ENCODE measurements at regions not wholly inside any gene's neighbourhood (a gene's known extent, or its start where the extent isn't known, plus 50 kb on each side); places are given as distances from the start of the nearest gene placed in this dataset.

DNA sequence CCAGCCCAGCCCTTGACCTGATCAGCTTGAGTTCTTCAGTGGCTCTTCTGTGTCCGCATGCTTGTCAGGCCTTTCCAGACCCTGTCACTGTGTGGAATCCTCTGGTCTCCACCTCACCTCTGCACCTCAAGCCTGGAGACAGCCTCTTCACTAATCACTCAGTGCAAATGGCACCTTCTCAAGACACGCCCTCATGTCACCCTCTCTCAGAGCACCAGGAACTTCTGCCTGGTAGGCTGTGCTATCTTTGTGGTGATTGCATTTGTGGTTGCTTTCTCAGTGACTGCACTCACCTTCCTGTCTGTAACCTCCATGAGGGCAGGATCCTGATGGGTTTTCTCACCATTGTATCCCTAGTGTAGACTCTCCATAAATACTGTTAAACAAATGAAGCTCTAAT is 435.2 kb upstream of the CDH4 start:
- DNase-seq (ENCODE audit: low read depth) = no peak

DNA sequence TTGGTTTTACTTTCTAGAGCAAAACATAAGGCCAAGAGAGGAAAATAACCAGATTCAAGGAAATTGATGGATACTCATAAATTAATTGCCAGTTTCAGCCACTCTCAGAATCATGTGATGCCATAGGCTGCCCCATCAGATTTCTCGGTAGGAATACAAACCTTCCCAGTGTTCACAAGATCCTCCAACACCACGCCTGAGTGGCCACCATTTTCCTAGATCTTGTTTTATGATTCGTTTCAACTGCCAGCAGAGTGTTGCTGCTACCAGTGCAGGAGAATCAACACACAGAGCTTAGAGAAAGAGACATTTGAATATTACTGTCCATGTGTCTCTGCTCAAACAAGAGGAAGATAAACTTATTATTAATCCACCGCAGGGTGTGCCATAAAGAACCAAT is 434.2 kb upstream of the CDH4 start:
- DNase-seq (ENCODE audit: low read depth) = no peak

DNA sequence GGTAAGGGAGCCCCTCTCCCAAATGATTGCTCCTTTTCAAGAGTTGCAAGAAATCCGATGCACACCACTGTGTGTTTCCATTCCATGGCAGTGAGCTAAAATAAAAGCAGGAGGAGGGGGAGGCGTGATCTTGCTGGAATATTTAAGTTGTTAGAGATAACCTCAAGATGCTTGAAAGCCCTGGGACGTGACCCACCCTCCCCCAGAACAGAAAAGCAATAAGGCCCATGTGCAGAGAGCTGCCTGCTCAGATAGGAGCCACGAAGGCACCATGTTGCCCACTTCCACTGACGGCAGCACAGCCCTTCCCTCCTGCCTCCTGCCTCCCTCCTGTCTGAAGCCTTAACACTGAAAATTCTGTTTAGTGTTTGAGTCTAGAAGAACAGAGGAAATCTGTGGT is 432.6 kb upstream of the CDH4 start:
- DNase-seq (ENCODE audit: low read depth) = no peak

DNA sequence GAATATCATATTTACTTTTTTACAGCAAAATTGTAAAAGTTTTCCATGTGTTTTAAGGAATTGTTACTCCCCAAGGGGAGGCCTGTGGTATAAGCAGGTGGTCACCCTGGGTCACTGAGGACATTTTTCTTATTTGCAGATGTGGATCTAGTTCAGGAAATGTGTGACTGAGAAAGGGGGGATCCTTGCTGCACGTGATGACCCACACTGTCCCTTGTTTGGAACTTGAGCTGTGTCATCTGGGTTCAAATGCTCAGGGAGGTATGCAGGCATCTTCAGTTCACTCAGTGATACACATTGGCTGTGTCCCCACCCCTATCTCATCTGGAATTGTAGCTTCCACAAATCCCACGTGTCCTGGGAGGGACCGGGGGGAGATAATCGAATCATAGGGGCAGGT is 431.9 kb upstream of the CDH4 start:
- no peak for DNase-seq (ENCODE audit: low read depth)

DNA sequence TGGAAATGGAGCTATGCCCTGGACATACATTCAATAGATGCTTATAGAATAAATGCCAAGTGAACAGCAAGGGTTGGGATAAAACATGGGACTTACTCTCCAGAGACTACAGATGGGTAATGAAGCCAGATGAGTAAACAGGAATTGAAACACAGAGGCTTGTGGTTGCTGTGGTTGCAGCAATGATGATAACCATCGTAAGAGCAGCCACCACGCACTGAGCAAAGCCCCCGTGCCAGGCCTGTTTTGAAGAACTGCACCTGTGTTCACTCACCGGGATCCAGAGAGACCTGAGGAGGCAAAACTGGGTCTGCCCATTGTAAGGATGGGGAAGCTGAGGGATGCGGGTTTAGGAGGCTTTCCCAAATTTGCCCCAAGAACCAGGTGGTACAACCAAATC is 431.1 kb upstream of the CDH4 start:
- no peak for DNase-seq (ENCODE audit: low read depth)

DNA sequence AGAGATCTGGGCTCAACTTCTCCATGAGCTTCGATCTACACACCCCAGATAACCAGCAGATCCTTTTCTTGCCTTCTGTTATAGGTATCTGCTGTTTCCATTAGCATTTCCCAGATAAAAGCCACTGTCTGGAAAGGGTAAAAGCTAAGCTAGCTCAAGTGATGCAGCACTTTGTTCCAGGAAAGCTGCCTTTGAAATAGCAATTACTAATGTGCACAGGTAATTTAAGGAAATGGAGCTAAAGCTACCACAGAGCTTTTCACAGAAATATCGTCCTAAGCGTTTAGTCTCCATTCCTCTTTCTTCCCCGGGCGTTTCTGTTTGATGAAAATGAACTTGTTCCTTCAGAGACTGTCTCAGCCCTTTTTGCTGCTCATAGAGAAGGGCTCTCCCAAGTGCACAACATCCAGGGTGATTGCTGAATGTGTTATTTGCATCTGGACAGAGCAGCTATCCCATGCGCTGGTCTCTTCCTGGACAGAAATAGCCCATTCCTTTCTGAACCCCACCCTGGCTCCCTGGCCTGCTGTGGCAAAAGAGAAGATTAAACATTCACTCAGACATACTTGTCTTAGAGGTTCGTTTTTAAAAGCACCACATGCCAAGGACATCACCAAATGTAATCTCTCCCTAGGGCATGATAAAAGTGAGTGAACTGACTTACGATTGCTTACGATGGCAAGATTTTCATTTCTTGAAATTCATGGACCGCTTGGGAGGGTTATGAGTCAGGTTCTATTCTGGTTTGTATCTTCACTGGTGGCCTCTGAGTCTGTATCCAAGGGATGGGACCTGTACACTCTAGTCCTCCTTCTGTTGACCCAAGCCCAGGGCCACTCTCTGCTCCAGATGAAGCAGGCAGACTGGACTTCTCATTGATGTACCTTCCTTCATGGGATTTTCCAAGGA is 429.1 kb upstream of the CDH4 start:
- no peak for DNase-seq (ENCODE audit: low read depth)

DNA sequence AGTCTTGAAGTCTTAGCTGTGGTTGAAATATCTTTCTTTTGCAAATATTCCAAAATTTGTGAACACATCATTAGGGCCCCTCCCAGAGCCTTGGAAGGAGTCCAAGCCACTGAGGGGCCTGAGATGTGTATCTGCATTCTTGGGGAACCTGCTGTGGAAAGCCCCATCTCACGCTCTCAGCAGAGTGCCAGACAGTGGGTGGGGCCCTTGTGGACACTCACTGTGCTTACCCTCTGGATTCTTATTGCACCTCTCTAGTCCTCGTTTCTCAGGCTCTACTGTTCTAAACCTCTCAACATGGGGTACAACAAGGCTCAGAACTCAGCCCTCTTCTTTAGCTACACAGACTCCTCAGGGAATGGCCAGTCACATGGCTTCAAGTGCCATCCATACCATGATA is 416.2 kb upstream of the CDH4 start:
- DNase-seq (ENCODE audit: low read depth) = no peak

DNA sequence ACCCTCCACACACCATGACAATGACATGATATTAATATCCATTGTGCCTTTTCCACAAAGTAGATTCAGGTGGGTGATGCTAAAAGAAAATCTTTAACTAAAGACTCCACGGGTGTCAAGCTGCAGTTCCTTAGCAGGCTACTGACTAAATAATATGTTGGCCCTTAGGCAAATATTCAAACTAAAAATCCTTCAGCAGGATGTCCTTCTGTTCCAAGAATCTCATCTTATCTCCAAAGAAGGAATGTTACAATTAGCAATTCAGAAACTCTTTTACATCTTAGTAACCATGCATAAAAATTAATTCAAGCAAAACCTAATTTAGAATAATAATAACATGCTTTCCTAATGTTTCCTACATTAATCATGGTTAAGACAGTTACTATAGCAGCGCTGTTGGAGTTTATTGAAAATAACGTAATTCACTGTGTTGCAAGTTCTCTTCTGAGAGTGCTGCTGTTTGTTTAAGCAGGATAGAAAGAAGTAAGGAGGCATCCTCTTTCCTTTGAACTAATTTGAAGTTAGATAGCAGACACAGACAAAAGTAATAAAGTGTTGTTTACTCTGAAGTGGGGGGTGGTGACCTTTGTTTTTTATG is 414.8 kb upstream of the CDH4 start:
- DNase-seq (ENCODE audit: low read depth) = no peak

DNA sequence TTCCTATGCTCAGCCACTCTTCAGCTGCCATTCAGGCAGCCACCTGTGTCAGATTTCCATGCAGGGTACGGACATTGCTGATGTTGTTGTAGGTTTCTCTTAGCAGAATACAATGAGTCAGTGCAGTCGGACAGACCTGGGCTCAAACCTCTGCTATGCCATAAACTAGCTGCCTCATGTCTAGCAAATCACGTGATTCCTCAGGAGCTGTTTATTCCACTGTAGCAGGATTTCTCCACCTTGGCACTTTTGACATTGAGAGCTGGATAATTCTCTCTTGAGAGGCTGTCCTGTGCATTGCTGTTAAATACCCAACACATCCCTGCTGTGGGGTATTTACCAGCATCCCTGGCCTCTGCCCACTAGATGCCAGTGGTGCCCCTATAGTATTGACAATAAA is 413.8 kb upstream of the CDH4 start:
- no peak for DNase-seq (ENCODE audit: low read depth)

DNA sequence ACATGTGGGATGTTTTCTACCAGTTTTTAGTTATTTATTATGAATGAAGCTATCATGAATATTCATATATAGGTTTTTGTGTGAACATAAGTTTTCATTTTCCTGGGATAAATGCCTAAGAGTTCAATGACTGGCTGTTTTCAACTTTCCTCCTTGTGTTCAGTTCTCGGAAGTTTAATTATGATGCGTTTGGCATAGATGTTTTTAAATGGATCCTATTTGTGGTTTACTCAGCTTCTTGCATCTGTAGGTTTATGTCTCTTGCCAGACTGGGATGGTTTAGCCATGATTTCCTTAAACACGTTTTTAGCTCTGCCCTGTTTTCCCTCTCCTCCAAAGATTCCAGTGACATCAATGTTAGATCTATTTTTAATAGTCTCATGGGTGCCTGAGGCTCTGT is 411.1 kb upstream of the CDH4 start:
- no peak for DNase-seq (ENCODE audit: low read depth)

DNA sequence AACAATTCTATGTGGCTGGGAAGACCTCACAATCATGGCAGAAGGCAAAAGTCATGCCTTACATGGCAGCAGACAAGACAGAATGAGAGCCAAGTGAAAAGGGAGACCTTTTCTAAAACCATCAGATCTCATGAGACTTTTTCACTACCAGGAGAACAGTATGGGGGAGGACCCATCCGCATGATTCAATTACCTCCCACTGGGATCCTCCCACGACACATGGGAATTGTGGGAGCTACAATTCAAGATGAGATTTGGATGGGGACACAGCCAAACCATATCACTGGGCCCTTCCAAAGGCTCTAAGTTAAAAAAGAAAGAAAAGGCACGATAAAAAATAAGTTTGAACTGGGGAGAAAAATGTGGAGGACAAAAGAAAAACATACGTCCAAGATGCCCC is 406.9 kb upstream of the CDH4 start:
- no peak for DNase-seq (ENCODE audit: low read depth)

DNA sequence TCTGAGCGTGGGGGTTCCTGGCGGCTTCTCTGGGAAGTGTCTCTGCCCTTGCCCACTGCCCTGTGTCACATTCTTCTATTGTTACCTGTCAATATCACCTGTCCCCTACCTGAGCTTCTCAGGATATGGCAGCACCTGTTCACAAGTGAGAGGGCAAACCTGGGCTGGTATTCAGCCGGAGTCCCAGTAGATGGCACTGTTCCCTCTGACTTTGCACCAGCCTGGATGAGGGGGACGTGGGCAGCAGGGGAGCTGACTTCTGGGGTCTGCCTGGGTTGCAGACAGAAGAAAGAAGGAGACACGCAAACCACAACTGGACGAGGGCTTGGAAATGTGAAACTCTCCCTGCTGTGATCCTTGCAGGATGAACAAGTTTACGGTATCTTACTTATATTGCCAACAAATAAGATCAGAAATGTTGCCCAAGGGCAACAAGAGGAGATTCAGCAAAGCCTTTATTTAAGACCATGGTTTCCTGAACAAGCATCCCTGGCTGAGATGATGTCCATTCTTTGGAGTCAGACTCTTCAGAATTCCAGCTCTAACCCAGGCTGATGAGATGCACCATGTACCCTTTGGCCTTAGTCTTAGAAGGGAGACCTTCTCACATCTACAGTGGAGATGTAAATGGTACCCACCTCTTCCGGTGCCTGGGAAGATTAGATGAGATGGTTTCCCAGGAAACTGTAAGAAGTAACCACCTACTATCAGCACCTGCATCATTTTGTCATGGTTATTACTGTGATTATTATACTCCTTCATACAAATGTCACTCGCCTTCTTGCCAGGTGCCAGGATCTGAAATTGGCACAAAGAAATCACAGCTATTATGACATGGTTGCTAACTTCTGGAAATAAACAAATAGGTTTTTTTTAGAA is 400.0 kb upstream of the CDH4 start:
- no peak for DNase-seq (ENCODE audit: low read depth)

DNA sequence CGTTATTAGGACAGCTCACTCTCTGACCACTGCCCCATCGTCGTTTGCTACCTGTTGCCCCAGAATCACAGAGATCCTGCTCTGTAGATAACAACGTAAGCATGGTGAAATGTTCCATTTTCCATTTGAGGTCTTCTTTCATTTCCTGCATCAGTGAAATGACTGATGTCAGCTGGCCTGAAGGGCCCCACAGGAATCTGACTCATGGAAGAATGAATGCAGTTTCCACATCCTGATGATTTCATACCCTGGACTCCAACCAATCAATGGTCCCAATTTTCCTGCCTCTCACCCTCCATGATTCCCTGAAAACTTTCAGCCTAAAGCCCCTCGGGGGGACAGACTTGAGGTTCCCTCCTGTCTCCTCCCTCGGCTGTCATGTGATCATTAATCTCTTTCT is 394.4 kb upstream of the CDH4 start:
- peak; percentile 76 for DNase-seq (ENCODE audit: low read depth)

DNA sequence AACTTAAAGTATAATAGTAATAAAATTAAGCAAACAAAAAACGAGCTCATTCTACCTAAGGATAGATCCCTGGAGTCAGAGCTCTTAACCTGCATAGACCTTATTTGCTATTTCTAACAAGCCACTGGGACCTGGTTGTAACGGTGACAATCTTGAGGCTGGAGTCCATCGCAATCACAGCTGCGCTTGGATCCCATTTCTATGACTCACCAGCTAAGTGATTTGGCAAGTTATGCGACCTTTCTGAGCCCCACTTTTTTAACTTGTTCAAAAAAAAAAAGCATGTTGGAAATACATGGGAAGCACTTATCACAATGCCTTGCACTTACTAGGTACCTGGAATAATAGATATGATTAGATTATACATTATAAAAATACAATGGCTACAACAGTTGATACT is 389.5 kb upstream of the CDH4 start:
- no peak for DNase-seq (ENCODE audit: low read depth)

DNA sequence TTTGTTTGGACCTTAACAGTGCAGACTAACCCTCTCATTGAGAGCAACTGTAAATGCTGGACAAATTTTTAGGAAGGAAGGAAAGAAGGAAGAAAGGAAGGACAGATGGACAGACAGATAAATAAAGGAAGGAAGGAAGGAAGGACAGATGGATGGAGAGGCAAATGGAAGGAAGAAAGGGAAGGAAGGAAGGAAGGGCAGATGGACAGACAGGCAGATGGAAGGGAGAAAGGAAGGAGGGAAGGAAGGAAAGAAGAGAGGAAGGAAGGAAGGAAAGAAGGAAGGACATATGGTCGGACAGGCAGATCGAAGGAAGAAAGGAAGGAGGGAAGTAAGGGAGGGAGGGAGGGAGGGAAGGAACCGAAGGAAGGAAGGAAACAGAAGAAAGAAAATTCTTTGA is 388.5 kb upstream of the CDH4 start:
- DNase-seq (ENCODE audit: low read depth) = no peak

DNA sequence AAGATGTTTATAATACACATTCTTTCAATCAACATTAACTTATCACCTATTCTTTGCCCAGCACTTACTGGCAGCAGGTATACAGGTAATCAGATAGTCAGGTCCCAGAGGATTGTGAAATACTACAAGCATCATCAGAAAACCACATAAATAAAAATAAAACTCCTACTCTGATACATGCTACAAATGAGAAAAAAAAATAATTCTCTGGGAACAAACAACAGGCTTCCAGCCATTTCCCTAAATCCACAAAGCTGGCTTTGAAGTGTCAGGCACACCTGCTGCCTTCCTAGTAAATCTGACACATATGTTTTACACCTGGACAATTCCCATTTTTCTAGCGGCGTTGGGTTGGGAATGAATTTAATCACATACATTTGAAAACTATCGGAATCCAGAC is 384.5 kb upstream of the CDH4 start:
- DNase-seq (ENCODE audit: low read depth) = no peak

DNA sequence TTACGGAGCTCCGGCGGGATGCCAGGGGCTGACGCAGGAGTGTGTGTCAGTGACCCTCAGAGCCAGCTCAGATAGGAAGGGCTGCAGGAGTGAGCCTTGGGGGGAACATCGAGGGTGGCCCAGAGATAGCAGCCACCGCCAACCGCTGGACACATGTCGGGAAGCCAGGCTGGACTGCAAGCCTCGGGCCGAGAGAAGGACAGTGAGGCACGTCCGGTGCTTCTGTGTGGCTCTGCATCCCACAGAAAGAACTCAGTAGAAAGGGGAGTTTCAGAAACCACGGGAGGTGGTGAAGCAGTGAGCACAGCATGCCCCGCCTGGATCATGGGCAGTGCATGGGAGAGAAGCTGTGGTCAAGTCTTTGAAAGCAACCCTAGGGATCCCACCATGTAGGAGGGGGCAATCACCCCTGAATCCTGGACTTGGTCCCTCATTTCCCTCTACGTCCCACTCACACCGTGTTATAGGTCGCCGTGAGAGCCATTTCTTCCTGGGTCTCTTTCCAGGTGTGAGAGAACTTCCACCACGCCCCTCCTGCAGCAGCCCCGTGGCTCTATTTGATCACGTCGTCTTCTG is 383.7 kb upstream of the CDH4 start:
- no peak for DNase-seq (ENCODE audit: low read depth)

DNA sequence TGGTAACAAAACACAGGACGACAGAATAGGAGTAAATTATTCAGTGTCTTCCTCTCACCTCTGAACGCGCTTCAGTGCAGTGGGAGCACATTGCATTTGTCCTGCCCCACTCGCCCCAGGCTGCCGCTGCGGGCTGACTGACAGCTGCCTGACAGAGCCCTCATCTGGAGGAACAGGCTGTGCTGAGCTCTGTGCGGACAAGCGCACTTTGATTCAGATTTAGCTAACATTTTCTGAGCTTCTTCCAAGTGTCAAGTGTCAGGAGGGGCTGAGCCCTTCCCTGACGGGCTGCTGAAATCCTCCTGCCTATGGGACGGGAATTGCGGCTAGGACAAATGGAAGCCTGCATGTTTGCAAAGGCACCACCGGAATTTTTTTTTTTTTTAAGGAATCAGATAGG is 383.0 kb upstream of the CDH4 start:
- DNase-seq (ENCODE audit: low read depth) = no peak

DNA sequence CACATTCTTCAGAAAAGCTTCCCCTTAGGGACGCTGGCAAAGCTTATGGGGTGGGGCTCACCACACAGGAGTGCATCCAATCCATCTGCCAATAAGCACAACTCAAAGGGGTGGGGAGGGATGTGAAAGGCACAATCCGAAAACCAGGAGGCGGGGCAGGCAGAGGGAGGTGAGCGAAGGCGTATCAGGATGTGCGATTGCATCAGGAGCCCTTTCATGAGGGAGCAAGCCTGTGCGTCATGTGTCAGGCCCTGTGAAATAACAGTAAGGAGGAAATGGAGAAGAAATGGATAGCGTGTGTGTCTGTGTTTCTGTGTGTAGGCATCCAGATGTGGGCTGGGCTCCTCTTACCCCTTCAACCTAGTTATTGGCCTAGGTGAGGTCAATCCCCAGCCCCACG is 382.4 kb upstream of the CDH4 start:
- peak; percentile 18 for DNase-seq (ENCODE audit: low read depth)

DNA sequence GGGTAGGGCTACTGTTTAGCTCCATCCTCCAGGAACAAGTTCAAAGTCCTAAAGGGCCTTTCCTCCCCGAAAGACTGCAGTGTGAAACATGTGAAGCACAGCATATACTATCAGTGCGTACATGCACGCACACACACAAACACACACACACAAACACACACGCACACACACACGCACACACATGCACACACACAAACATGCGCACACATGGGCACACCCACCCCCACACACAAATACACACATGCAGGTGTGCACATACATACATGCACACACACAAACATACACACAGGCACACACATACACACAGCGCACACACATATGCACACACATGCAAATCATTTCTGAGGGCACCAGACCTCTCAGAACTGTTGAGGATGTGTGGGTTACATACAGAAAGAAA is 382.0 kb upstream of the CDH4 start:
- DNase-seq (ENCODE audit: low read depth) = no peak

DNA sequence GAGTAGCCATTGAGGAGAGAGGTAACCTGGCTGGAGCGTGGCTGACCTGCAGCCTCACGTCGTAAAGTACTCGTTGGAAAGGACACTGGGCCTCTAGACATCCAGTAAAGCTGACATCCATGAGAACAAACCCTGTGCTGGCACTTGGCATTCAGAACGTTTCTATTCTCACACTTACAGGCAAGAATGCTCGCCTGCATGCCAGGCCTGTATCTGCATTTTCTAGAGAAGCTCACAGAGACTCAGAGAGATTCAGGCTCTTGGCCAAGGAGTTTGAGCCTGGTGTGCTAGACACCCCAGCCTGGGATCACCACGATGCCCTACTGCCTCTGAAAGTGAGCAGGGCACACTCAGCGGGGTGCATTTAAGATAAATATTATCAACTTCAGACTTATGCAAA is 379.8 kb upstream of the CDH4 start:
- DNase-seq (ENCODE audit: low read depth) = no peak
